Mononuclear cell (primary cell): ENCODE measurements at regions not wholly inside any gene's neighbourhood (a gene's known extent, or its start where the extent isn't known, plus 50 kb on each side); places are given as distances from the start of the nearest gene placed in this dataset.

Source experiments
- H3K27me3 ChIP-seq: 2 replicates; pipeline ENCODE4 v1.6.0; 2011; ENCODE audit warnings: low read length, control low read depth; ENCODE audit not compliant: insufficient read depth
- H3K4me1 ChIP-seq: 2 replicates; pipeline ENCODE4 v1.5.1; 2011; ENCODE audit warnings: mild to moderate bottlenecking, low read length, control low read depth; ENCODE audit not compliant: insufficient read depth
- H3K4me3 ChIP-seq: 2 replicates; pipeline ENCODE4 v1.5.1; 2011; ENCODE audit warnings: mild to moderate bottlenecking, low read length, moderate library complexity
- H3K9me3 ChIP-seq: 2 replicates; pipeline ENCODE4 v1.5.1; 2011; ENCODE audit warnings: low read depth, mild to moderate bottlenecking, control low read depth, low read length

GRCh38 chr17:77320044-77320440, 179.3 kb downstream of the SEC14L1 start:
- no peaks in the 10 kb centered on the region for H3K27me3 ChIP-seq
- peak overlapping the region; percentile 31 for H3K4me3 ChIP-seq
- H3K4me1 ChIP-seq = peaks cover 80% of the 10 kb centered on the region
- no peaks in the 10 kb centered on the region for H3K9me3 ChIP-seq

- Histone ChIP-seq H3K4me1 (peaks cover 80% of the 10 kb centered on the region), H3K9me3 (no peaks in the 10 kb centered on the region), H3K4me3 (peak overlapping the region; percentile 31), H3K27me3 (no peaks in the 10 kb centered on the region)
Observed at GRCh38 chr17:77320485-77321256, 179.9 kb downstream of the SEC14L1 start.

GRCh38 chr17:77321649-77322513, 181.1 kb downstream of the SEC14L1 start:
- Histone ChIP-seq H3K27me3 (no peaks in the 10 kb centered on the region), H3K4me1 (peaks cover 84% of the 10 kb centered on the region), H3K4me3 (no peak overlapping the region), H3K9me3 (no peaks in the 10 kb centered on the region)

DNA sequence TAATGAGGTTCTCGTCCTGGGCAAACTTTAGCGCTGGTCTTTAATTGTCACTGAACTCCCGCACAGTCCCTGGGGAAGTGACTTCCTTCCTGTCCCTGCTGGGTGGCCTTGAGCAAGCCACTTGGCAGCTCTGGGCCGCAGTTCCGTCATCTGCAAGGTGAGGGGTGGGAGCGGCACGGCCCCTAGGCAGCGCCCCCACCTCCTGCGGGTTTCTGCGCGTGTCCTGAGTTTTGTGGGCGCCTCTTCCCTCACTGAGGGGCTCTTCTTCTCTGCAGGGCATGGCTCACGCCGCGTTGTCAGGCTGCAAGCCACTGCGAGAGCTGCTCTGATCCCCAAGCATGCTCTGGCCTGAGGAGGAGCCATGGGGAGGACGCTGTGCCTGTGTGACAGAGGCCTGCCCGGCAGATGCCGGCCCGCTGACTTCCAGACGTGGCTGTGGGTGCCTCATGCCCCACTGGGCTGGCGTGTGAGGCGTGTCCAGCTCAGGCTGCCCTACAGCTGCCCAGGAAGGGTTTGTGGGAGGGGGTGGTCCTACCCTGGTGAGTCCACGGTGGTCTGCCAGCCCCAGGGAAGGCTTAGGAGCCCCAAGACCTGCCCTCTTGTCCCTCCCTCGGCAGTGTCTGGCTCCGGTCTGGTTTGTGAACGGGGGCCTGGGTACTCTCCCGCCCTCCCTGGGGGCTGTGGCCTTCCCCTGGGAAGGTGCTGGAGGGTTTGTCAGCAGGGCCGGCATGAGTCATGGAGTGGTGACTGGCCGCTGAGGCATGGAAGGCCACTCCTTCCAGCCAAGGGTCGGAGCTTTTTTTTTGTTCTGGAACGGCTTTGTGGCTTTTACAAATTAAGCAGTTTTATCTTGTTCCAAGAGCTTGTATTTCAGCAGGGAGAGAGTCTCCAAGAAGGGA, 182.0 kb downstream of the SEC14L1 start:
- H3K9me3 ChIP-seq = no peaks in the 10 kb centered on the region

DNA sequence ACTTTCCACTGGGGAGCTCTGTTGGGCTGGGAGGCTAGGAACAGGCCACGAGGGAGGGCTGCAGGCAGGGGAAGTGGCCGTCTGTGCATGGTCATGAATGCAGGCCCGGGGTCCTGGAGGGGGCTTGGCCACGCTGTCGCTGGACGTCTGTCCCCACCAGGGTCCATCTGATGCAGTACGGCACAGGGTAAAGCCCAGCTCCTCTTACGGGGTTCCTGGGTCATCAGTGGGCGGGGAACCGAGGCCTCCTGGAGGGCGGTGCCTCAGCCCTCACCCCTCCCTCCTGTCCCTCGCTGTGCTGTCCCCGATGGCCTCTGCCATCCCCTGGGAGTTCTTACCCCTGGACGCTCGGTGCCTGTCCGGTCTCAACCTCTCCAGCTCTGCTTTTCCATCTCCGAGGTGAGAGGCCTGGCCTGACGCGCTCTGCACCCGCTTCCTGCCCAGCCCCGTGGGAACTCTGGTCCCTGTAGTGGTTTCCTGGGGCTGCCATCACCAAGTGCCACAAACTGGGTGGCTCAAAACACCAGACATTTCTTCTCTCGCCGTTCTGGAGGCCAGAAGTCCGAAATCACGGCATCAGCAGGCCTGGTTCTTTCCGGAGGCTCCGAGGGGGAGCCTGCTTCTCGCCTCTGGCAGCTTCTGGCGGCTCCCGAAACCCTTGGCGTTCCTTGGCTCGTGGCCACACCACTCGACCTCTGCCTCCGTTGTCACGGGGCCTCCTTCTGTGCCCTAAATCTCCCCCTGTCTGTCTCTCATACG, 182.8 kb downstream of the SEC14L1 start:
- Histone ChIP-seq H3K4me3 (no peak overlapping the region), H3K4me1 (peaks cover 88% of the 10 kb centered on the region), H3K9me3 (no peaks in the 10 kb centered on the region), H3K27me3 (no peaks in the 10 kb centered on the region)

More for the DNA sequence above, 182.0 kb downstream of the SEC14L1 start:
- no peaks in the 10 kb centered on the region for H3K27me3 ChIP-seq
- H3K4me3 ChIP-seq = no peak overlapping the region
- H3K4me1 ChIP-seq = peaks cover 89% of the 10 kb centered on the region

GRCh38 chr17:77324227-77324626, 183.5 kb downstream of the SEC14L1 start:
- no peaks in the 10 kb centered on the region for H3K9me3 ChIP-seq
- no peaks in the 10 kb centered on the region for H3K27me3 ChIP-seq
- H3K4me1 ChIP-seq = peaks cover 82% of the 10 kb centered on the region
- no peak overlapping the region for H3K4me3 ChIP-seq

GRCh38 chr17:77325577-77326075, 184.9 kb downstream of the SEC14L1 start:
- Histone ChIP-seq H3K4me1 (peaks cover 74% of the 10 kb centered on the region), H3K4me3 (no peak overlapping the region), H3K27me3 (no peaks in the 10 kb centered on the region), H3K9me3 (no peaks in the 10 kb centered on the region)

DNA sequence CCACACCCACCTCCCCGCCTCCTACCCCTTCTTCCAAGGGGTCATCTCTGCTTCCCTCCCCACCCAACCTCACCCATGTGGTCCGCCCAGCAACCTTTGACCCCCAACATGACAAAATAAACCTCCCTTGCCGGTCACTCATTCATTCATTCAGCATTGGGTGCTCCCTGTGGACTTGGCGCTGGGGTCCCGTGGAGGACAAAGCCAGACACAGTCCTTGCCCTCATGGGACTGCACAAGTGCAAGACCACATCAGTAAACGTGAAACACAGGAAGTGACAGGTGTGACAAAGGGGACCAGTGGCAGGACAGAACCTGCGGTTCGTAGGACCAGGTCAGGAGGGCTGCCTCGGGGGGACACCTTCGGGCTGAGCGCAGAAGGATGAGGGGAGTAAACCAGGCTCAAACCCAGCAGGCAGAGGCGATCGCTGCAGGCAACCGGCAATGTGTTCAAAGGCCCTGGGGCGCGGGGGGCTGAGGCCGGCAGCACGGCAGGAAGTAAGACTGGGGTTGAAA, 185.4 kb downstream of the SEC14L1 start:
- Histone ChIP-seq H3K4me1 (peaks cover 74% of the 10 kb centered on the region), H3K27me3 (no peaks in the 10 kb centered on the region), H3K4me3 (no peak overlapping the region), H3K9me3 (no peaks in the 10 kb centered on the region)

DNA sequence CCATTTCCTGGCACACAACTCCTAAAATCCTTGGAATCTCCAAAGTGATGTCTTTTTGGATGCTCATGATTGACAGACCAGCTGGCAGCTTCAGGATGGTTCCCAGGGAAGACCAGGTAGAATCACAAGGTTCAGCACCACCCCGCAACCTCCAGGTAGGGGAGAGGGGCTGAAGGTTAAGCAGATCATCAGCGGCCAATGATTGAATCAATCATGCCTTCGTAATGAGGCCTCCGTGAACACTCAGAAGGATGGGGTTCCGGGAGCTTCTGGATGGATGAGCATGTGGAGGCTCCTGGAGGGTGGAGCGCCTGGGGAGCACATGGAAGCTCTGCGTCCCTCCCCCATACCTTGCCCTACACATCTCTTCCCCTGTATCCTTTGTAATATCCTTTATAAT, 185.9 kb downstream of the SEC14L1 start:
- no peaks in the 10 kb centered on the region for H3K27me3 ChIP-seq
- no peaks in the 10 kb centered on the region for H3K9me3 ChIP-seq
- no peak overlapping the region for H3K4me3 ChIP-seq
- H3K4me1 ChIP-seq = peaks cover 74% of the 10 kb centered on the region

GRCh38 chr17:77327181-77327565, 186.4 kb downstream of the SEC14L1 start:
- no peaks in the 10 kb centered on the region for H3K27me3 ChIP-seq
- H3K4me3 ChIP-seq = no peak overlapping the region
- H3K9me3 ChIP-seq = no peaks in the 10 kb centered on the region
- H3K4me1 ChIP-seq = peaks cover 74% of the 10 kb centered on the region

DNA sequence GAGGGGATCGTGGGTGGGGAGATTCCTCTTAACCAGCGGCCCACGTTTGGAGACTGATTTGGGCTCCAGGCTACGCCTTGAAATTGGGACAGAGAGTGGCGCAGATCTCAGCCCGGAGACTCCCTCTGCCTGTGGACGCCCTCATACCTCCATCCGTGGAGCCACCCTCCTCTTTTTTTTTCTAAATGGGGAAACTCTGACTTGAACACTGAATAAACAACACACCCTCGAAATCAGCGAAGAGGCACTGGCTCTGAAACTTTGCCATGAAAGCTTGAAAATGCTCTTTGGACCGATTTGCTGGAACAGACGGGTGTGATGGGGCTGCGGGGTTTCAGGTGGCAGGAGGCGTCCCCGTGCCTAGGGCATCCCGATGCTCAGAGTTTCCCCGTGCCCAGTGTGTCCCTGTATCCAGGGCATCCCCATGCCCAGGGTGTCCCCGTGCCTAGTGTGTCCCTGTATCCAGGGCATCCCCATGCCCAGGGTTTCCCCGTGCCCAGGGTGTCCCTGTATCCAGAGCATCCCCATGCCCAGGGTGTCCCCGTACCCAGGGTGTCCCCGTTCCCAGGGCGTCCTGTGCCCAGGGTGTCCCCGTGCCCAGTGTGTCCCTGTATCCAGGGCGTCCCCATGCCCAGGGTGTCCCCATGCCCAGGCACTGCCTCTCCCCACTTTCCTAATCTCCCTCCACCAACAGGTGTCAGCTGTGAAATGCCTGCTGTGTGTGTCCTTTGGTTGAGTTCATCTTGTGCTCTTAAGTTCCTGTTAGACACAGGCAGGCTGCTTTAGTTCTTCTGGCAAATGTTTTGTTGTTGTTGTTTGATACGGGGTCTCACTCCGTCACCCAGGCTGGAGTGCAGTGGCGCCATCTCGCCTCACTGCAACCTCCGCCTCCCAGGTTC, 187.0 kb downstream of the SEC14L1 start:
- no peaks in the 10 kb centered on the region for H3K9me3 ChIP-seq
- no peaks in the 10 kb centered on the region for H3K27me3 ChIP-seq
- H3K4me1 ChIP-seq = peaks cover 74% of the 10 kb centered on the region
- no peak overlapping the region for H3K4me3 ChIP-seq

DNA sequence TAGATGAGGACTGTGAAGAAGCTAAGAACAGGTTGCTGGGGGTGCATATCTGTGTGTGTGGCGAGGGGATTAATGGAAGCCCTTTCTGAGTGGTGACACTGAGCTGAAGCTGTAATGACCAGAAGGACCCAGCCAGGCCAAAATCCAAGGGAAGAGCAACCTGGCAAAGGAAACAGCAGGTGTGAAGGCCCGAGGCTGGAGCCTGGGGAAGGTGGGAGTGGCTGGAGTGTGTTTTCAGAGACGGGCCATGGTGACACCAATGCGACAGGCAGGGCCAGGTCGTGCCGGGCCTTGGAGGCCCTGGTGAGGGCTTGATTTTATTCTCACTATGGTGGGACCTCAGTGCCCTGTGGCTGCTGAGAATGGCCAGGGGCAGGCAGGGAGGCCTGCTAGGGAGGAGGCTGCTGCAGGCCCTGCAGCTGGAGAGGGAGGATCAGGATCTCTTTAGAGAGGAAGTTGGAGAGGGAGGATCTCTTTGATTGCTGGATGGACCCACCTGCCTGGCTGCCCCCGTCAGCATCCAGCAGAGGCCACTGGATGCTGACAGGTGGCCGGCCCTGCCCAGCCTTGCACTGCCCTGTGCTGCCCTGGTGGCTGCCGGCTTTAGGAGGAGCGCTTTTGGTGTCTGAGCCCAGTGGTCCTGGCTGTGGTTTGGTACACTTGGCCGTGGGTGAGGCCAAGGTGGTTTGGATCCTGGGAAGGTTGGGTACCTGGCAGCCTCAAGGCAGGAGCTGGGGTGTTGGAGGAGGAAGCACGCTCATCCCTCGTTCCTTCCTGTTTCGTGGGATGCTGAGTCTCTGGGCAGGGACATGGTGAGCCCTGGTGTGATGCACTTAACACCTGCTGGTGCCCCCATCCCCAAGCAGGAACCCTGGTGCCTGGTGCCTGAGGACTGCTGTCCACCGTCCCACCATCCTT, 188.3 kb downstream of the SEC14L1 start:
- no peak overlapping the region for H3K4me3 ChIP-seq
- H3K9me3 ChIP-seq = no peaks in the 10 kb centered on the region
- peaks cover 67% of the 10 kb centered on the region for H3K4me1 ChIP-seq
- H3K27me3 ChIP-seq = no peaks in the 10 kb centered on the region
